H1 (cell line): ENCODE measurements at regions not wholly inside any gene's neighbourhood (a gene's known extent, or its start where the extent isn't known, plus 50 kb on each side); places are given as distances from the start of the nearest gene placed in this dataset.

ENCODE experiments used
- CREB1 ChIP-seq: IDR thresholded peaks from 2 replicates; pipeline ENCODE4 v1.6.1; 2012; ENCODE audit warnings: inconsistent platforms
- CTCF ChIP-seq, 3 experiments: IDR thresholded peaks; 1 replicate in 2 of 3; 2 replicates in 1 of 3; pipeline versions ENCODE4 v1.5.1 to v1.6.1; 2011; ENCODE audit warnings: low read length in 3 of 3, mild to moderate bottlenecking in 3 of 3, inconsistent platforms in 2 of 3, low read depth in 1 of 3, moderate library complexity in 1 of 3; ENCODE audit not compliant: insufficient read depth in 1 of 3; ENCODE audit errors: control extremely low read depth in 1 of 3
- EP300 ChIP-seq, 2 experiments: IDR thresholded peaks; 1 replicate in 1 of 2; 2 replicates in 1 of 2; pipeline ENCODE4 v1.6.1; 2011 to 2012; ENCODE audit warnings: low read depth in 2 of 2, low read length in 2 of 2, mild to moderate bottlenecking in 2 of 2, borderline replicate concordance in 1 of 2, inconsistent platforms in 1 of 2, moderate library complexity in 1 of 2
- NRF1 ChIP-seq: IDR thresholded peaks from 2 replicates; pipeline ENCODE4 v1.6.1; 2011; ENCODE audit warnings: mild to moderate bottlenecking, low read depth, low read length, improper control_type of control experiment
- RAD21 ChIP-seq, 2 experiments: IDR thresholded peaks in 1 of 2; conservative IDR thresholded peaks in 1 of 2; 2 replicates each; pipeline ENCODE4 v1.6.1; 2011; ENCODE audit warnings: low read depth in 2 of 2, low read length in 2 of 2, improper control_type of control experiment in 1 of 2, inconsistent platforms in 1 of 2, mild to moderate bottlenecking in 1 of 2, moderate library complexity in 1 of 2
- RFX5 ChIP-seq: IDR thresholded peaks from 2 replicates; pipeline ENCODE4 v1.6.1; 2011; ENCODE audit warnings: low read depth, low read length, improper control_type of control experiment, borderline replicate concordance
- SP2 ChIP-seq: IDR thresholded peaks from 2 replicates; pipeline ENCODE4 v1.6.1; 2012; ENCODE audit warnings: mild to moderate bottlenecking, low read length, inconsistent platforms
- TF ChIP-seq, protein P1 (sequence below): IDR thresholded peaks from 2 replicates; pipeline ENCODE4 v1.6.1; 2011; ENCODE audit warnings: low read length, improper control_type of control experiment

GRCh38 chr1:98333936-98334335 lies 327.6 kb upstream of the SNX7 start:
- TF ChIP-seq CREB1 (no peak), RFX5 (no peak), EP300 (IDR thresholded peaks at IDR 0.05; ENCODE audit: borderline replicate concordance in 1 of 2, low read depth in 2 of 2, low read length in 2 of 2) (no peak), CTCF (IDR thresholded peaks at IDR 0.05; ENCODE audit: control extremely low read depth in 1 of 3, insufficient read depth in 1 of 3, low read depth in 1 of 3, low read length in 3 of 3) (no peak), SP2 (no peak), NRF1 (no peak), RAD21 (IDR thresholded peaks at IDR 0.05 in 1 of 2, conservative IDR thresholded peaks at IDR 0.05 in 1 of 2; ENCODE audit: low read depth in 2 of 2, low read length in 2 of 2) (no peak)
- TF ChIP-seq, protein P1, sequence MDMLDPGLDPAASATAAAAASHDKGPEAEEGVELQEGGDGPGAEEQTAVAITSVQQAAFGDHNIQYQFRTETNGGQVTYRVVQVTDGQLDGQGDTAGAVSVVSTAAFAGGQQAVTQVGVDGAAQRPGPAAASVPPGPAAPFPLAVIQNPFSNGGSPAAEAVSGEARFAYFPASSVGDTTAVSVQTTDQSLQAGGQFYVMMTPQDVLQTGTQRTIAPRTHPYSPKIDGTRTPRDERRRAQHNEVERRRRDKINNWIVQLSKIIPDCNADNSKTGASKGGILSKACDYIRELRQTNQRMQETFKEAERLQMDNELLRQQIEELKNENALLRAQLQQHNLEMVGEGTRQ = no peak
